NCI-H2227 (cell line): ENCODE measurements at regions not wholly inside any gene's neighbourhood (a gene's known extent, or its start where the extent isn't known, plus 50 kb on each side); places are given as distances from the start of the nearest gene placed in this dataset.
"Not testable (repeated sequence)": the region's sequence is repeated elsewhere in the genome, so short reads cannot be mapped to it uniquely, and the experiment has no call there.

Source experiments
- DNase-seq: peaks from one replicate; lab custom pipeline; 2025; ENCODE audit not compliant: unreplicated experiment; lab: John Stamatoyannopoulos, UW

- DNase-seq, result no peak
Measured at GRCh38 chr2:130289780-130290179, 52.9 kb upstream of the IMP4 start.

GRCh38 chr2:130288467-130289403 lies 54.0 kb upstream of the IMP4 start:
- no peak for DNase-seq

- DNase-seq, result no peak
Measured at GRCh38 chr2:130287656-130288026, 55.1 kb upstream of the IMP4 start.

GRCh38 chr2:130286983-130287655 lies 55.6 kb upstream of the IMP4 start:
- no peak for DNase-seq

- not testable (repeated sequence) for DNase-seq
Measured at GRCh38 chr2:130283341-130283869, 59.3 kb upstream of the IMP4 start.

GRCh38 chr2:130279551-130279950 lies 63.1 kb upstream of the IMP4 start:
- DNase-seq, result not testable (repeated sequence)

- DNase-seq, result not testable (repeated sequence)
Measured at GRCh38 chr2:130268333-130268732, 70.1 kb upstream of the TUBA3E start.

- not testable (repeated sequence) for DNase-seq
Measured at GRCh38 chr2:130267572-130267971, 69.3 kb upstream of the TUBA3E start.

- not testable (repeated sequence) for DNase-seq
Measured at GRCh38 chr2:130266836-130267235, 68.6 kb upstream of the TUBA3E start.

- DNase-seq, result not testable (repeated sequence)
Measured at GRCh38 chr2:130265570-130266247, 67.5 kb upstream of the TUBA3E start.

GRCh38 chr2:130264901-130265320 lies 66.7 kb upstream of the TUBA3E start:
- not testable (repeated sequence) for DNase-seq

- DNase-seq, result no peak
Measured at GRCh38 chr2:130264501-130264900, 66.3 kb upstream of the TUBA3E start.

GRCh38 chr2:130264046-130264445 lies 65.8 kb upstream of the TUBA3E start:
- no peak for DNase-seq

- peak; percentile 81 for DNase-seq
Measured at GRCh38 chr2:130263606-130264005, 65.4 kb upstream of the TUBA3E start.

- DNase-seq, result no peak
Measured at GRCh38 chr2:130261970-130262760, 63.9 kb upstream of the TUBA3E start.

- no peak for DNase-seq
Measured at GRCh38 chr2:130261099-130261498, 62.9 kb upstream of the TUBA3E start.

GRCh38 chr2:130259594-130259993 lies 61.4 kb upstream of the TUBA3E start:
- DNase-seq, result no peak

- no peak for DNase-seq
Measured at GRCh38 chr2:130258356-130258755, 60.1 kb upstream of the TUBA3E start.

- DNase-seq, result peak; percentile 65
Measured at GRCh38 chr2:130252880-130253645, 54.8 kb upstream of the TUBA3E start.
